Stimulated activated memory B cell treated with anti-CD40 and anti-IgM and Interleukin-4, amounts not matched to agents 10 μg/mL and 1 μg/mL and 100 μg/mL, for 72 hours (primary cell): ENCODE measurements at regions not wholly inside any gene's neighbourhood (a gene's known extent, or its start where the extent isn't known, plus 50 kb on each side); places are given as distances from the start of the nearest gene placed in this dataset.
"Not testable (repeated sequence)": the region's sequence is repeated elsewhere in the genome, so short reads cannot be mapped to it uniquely, and the experiment has no call there.

Experiments used
- ATAC-seq: fragments of 150-1000 bp; cut with Tn5 transposase; 2 replicates; pipeline ENCODE4 v1.10.0; 2021
- H3K27ac Mint-ChIP-seq: one replicate; pipeline ENCODE4 v1.8.0; 2022; ENCODE audit warnings: mild to moderate bottlenecking, mixed read lengths
- H3K27me3 Mint-ChIP-seq: one replicate; pipeline ENCODE4 v1.8.0; 2022; ENCODE audit warnings: mixed read lengths
- H3K36me3 Mint-ChIP-seq: one replicate; pipeline ENCODE4 v1.8.0; 2022; ENCODE audit warnings: mixed read lengths
- H3K4me1 Mint-ChIP-seq: one replicate; pipeline ENCODE4 v1.8.0; 2022; ENCODE audit warnings: mixed read lengths
- H3K4me3 Mint-ChIP-seq: one replicate; pipeline ENCODE4 v1.8.0; 2022; ENCODE audit warnings: mild to moderate bottlenecking, moderate library complexity, mixed read lengths
- H3K9me3 Mint-ChIP-seq: one replicate; pipeline ENCODE4 v1.8.0; 2022; ENCODE audit warnings: mixed read lengths

DNA sequence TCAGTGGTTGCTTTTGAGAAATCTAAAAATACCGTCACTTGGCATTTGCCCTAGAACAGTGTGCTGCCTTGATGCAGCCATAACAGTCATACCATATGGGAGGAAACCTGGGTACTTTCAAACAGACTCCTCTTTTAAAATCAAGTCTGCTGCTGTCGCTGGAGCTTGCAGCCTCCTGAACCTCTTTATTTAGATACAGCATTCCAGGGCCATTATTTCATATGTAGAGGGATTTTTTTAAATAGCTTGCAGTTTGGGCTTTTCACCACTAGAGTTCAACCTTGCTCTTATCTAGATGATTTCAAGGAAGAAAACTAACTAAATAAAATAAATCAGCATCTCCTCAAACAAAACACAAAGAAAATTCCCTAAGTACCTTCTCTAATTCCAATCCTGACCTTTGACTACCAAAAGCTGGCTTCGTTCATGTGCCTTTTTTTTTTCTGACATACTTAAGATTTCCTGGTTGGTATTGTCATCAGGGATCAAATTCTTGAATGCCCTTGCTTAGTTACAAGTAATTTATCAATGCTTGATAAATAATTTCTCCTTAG lies 111.6 kb downstream of the KBTBD8 start:
- no peak for ATAC-seq
- no peaks in the 10 kb centered on the region for H3K27me3 Mint-ChIP-seq
- H3K4me3 Mint-ChIP-seq = no peak overlapping the region
- peaks cover 6% of the 10 kb centered on the region for H3K4me1 Mint-ChIP-seq
- H3K9me3 Mint-ChIP-seq = no peaks in the 10 kb centered on the region
- no peak overlapping the region for H3K27ac Mint-ChIP-seq
- no peaks in the 10 kb centered on the region for H3K36me3 Mint-ChIP-seq

DNA sequence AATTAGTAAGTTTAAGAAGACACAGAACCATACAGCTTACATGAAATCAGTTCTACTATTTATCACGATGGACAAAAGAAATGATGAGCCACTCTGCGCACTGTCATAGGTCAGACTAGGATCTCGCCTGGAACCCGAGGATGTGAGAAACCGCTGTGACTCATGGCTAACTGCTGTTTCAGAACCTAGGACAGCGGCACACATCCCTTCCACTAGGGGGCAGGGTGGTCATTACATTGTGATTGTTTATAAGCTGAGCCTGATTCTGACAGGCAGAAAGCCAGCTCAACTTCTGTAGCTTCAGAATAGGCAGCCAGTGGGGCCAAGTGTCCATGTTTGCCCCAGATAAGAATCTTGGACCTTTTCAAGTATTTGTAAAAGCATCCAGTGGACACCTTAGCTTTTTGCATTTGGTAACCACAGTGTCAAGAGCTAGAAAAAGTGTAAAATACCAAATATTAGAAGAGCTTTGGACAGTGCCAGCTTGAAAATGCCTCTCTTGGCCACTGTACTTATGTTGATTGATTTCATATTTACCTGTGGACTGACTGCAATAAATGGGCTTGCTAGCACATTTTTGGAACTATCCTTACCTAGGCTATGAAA lies 115.8 kb downstream of the KBTBD8 start:
- Mint-ChIP-seq H3K27me3 (peaks cover 10% of the 10 kb centered on the region), H3K9me3 (no peaks in the 10 kb centered on the region), H3K4me3 (no peak overlapping the region), H3K36me3 (no peaks in the 10 kb centered on the region), H3K27ac (no peak overlapping the region), H3K4me1 (peaks cover 6% of the 10 kb centered on the region)
- ATAC-seq = peak; percentile 92

DNA sequence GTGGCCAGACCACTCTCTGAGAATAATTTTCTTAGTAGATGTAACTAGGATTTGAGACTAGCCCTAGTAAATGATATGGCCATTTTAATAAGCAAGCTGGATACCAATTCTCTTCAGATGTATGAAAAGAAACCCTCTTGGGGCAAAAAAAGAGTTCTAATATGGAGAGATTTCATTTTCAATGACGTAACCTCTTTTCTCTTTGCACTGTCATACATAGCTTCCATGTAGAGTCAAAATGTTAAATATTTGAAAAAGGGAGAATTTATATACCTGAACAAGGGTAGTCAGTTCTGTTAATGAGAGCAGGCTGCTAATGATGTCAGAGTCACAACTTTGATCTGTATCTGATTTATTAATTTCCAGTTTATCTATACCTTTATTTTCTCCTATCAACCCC lies 120.0 kb downstream of the KBTBD8 start:
- no peaks in the 10 kb centered on the region for H3K9me3 Mint-ChIP-seq
- H3K36me3 Mint-ChIP-seq = no peaks in the 10 kb centered on the region
- peaks cover 6% of the 10 kb centered on the region for H3K4me1 Mint-ChIP-seq
- H3K27ac Mint-ChIP-seq = no peak overlapping the region
- peaks cover 13% of the 10 kb centered on the region for H3K27me3 Mint-ChIP-seq
- ATAC-seq = no peak
- no peak overlapping the region for H3K4me3 Mint-ChIP-seq

DNA sequence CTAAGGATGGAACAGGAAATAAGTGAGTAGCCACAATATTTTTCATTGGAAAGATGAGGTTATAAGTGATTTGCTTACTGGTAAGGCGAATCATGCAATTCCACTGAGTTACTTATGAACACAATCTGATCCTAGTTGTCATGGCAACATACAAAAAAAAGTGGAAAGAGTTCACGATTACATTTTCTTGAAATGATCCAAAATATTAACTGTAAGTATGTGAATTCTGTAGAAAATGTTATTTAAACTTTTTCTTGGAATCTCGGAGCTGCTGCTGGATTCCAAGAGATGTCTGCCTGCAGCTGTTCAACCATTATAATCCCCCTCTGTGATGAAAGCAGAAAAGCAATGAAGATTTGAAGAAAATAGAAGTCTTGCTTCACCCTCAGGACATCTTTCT lies 120.5 kb downstream of the KBTBD8 start:
- H3K9me3 Mint-ChIP-seq = no peaks in the 10 kb centered on the region
- no peaks in the 10 kb centered on the region for H3K36me3 Mint-ChIP-seq
- no peak for ATAC-seq
- H3K27ac Mint-ChIP-seq = no peak overlapping the region
- no peak overlapping the region for H3K4me3 Mint-ChIP-seq
- peaks cover 3% of the 10 kb centered on the region for H3K4me1 Mint-ChIP-seq
- peaks cover 13% of the 10 kb centered on the region for H3K27me3 Mint-ChIP-seq

DNA sequence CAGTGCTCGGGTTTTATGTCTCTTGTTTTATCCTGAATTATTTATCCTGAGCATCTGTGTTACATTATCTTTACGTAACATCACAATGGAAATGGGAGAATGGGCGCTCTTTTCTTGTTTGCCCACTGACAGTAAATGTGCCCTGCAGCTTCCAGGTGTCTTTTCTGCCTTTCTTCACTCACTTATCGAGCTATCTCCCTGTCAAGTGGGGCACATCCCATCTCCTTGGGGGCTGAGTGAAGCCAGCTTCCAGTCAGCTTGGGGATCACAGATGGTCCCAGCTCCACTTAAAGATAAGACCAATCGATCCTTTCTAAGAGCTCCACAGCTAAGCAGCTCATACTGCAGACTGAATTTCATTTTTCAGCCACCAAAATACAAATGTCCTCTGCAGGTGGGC lies 125.8 kb downstream of the KBTBD8 start:
- peaks cover 2% of the 10 kb centered on the region for H3K9me3 Mint-ChIP-seq
- H3K4me1 Mint-ChIP-seq = no peaks in the 10 kb centered on the region
- H3K4me3 Mint-ChIP-seq = no peak overlapping the region
- no peaks in the 10 kb centered on the region for H3K36me3 Mint-ChIP-seq
- H3K27ac Mint-ChIP-seq = no peak overlapping the region
- no peak for ATAC-seq
- H3K27me3 Mint-ChIP-seq = peaks cover 3% of the 10 kb centered on the region

DNA sequence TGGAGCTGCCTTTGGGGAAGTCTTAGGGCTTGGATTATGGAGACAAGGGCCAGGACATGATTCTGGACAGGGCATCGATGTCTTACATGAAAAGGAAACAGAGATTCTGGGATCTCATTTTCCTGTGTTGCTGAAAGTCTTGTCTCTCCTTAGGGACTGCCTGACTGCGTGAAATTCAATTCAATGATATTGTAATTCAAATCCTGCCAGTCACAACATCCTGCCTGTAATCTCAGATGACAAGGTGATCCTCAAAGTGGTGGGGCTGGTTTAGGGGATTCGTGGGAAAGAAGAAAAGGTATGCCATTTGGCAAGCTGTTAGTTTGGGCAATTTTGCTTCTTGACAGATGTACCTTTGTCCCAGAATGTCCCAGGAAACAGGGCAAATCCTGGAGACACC lies 129.1 kb downstream of the KBTBD8 start:
- ATAC-seq = no peak
- Mint-ChIP-seq H3K27ac (no peak overlapping the region), H3K9me3 (peaks cover 2% of the 10 kb centered on the region), H3K36me3 (no peaks in the 10 kb centered on the region), H3K4me1 (no peaks in the 10 kb centered on the region), H3K27me3 (no peaks in the 10 kb centered on the region), H3K4me3 (no peak overlapping the region)

DNA sequence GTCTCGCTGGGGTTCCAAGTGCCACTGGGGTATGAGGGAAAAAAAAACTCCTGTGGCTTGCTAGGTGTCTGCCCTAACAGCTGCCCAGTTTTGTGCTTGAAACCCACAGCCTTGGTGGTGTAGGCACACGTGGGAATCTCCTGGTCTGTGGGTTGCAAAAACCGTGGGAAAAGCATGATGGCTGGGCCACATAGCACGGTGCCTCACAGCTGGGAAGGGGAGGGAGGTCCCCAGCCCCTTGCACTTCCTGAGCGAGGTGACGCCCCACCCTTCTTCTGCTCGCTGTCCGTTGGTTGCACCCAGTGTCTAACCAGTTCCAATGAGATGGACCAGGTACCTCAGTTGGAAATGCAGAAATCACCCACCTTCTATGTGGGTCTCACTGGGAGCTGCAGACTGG lies 144.3 kb downstream of the KBTBD8 start:
- peaks cover 27% of the 10 kb centered on the region for H3K27me3 Mint-ChIP-seq
- no peaks in the 10 kb centered on the region for H3K36me3 Mint-ChIP-seq
- peaks cover 12% of the 10 kb centered on the region for H3K9me3 Mint-ChIP-seq
- H3K27ac Mint-ChIP-seq = no peak overlapping the region
- H3K4me1 Mint-ChIP-seq = no peaks in the 10 kb centered on the region
- H3K4me3 Mint-ChIP-seq = no peak overlapping the region
- ATAC-seq = no peak

DNA sequence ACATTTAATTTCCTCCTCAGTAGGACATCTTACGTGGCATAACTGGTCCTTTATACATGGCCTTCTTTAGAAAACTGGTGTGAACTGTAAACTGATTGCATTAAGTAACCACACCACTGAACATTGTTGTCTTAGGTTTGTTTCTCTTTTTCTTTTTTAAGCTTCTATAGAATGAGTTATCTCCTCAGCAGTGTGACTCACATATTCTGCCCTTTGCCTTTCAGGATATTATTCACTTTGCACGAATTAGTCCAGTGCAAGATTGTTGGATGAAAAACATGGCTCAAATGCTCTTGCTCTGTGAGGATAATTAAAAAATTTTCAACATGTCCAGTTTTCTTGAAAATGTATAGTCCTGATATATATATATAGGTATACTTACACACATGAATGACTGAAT lies 147.6 kb downstream of the KBTBD8 start:
- peaks cover 40% of the 10 kb centered on the region for H3K27me3 Mint-ChIP-seq
- no peak for ATAC-seq
- no peaks in the 10 kb centered on the region for H3K4me1 Mint-ChIP-seq
- H3K36me3 Mint-ChIP-seq = no peaks in the 10 kb centered on the region
- no peak overlapping the region for H3K4me3 Mint-ChIP-seq
- no peak overlapping the region for H3K27ac Mint-ChIP-seq
- peaks cover 10% of the 10 kb centered on the region for H3K9me3 Mint-ChIP-seq

DNA sequence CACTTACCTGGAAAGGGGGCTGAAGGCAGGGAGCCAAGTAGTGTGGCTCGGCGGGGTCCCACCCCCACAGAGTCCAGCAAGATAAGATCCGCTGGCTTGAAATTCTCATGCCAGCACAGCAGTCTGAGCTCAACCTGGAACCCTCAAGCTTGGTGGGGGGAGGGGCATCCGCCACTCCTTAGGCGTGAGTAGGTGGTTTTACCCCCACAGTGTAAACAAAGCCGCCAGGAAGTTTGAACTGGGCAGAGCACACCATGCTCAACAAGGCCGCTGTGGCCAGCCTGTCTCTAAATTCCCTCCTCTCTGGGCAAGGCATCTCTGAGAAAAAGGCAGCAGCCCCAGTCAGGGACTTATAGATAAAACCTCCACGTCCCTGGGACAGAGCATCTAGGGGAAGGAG lies 156.3 kb downstream of the KBTBD8 start:
- H3K27ac Mint-ChIP-seq = no peak overlapping the region
- H3K9me3 Mint-ChIP-seq = peaks cover 30% of the 10 kb centered on the region
- no peak overlapping the region for H3K4me3 Mint-ChIP-seq
- H3K4me1 Mint-ChIP-seq = no peaks in the 10 kb centered on the region
- H3K36me3 Mint-ChIP-seq = no peaks in the 10 kb centered on the region
- no peak for ATAC-seq
- H3K27me3 Mint-ChIP-seq = peaks cover 12% of the 10 kb centered on the region

DNA sequence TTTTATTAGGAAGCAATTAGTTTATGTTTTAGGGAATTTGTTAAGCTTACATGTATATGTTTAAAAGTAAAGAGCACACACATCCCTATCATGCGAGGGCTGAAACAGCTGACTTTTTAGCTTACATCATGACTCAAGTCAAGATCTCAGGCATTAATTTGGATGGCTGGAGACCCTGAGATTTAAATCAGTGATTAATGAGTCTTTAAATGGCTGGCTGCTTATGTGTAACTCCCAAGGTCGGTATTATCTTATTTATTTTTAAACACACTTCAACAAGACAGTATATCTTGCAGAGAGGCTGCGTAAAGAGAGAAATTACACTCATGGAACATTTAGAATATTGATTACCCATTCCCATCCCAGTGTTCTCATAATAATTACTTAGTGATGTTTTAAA lies 169.4 kb downstream of the KBTBD8 start:
- no peak for ATAC-seq
- Mint-ChIP-seq H3K4me3 (no peak overlapping the region), H3K4me1 (no peaks in the 10 kb centered on the region), H3K36me3 (no peaks in the 10 kb centered on the region), H3K27me3 (no peaks in the 10 kb centered on the region), H3K9me3 (no peaks in the 10 kb centered on the region), H3K27ac (no peak overlapping the region)

DNA sequence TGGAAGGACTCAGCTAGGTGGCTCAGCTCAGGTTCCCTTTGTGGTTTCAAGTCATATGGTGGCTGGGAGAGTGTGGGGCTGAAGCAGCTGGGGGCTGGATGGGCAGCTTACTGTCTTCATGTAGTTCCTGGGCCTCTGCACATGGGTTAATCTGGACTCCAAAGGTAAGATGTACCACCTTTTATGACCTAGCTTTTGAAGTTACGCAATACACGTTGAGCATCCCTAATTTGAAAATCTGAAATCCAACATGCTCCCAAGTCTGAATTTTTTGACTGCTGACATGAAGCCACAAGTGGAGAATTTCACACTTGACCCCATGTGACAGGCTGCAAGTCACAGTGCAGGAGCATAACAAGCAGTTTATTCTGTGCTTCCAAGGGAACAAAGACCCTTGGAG lies 173.7 kb downstream of the KBTBD8 start:
- no peaks in the 10 kb centered on the region for H3K36me3 Mint-ChIP-seq
- H3K9me3 Mint-ChIP-seq = peaks cover 2% of the 10 kb centered on the region
- H3K27ac Mint-ChIP-seq = no peak overlapping the region
- no peaks in the 10 kb centered on the region for H3K27me3 Mint-ChIP-seq
- H3K4me1 Mint-ChIP-seq = no peaks in the 10 kb centered on the region
- ATAC-seq = no peak
- no peak overlapping the region for H3K4me3 Mint-ChIP-seq

DNA sequence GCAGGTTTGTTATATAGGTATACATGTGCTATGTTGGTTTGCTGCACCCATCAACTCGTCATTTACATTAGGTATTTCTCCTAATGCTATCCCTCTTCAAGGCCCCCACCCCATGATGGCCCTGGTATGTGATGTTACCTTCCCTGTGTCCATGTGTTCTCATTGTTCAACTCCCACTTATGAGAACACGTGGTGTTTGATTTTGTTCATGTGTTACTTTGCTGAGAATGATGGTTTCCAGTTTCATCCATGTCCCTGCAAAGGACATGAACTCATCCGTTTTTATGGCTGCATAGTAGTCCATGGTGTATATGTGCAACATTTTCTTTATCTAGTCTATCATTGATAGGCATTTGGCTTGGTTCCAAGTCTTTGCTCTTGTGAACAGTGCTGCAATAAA lies 175.0 kb downstream of the KBTBD8 start:
- not testable (repeated sequence) for H3K36me3 Mint-ChIP-seq, H3K4me3 Mint-ChIP-seq, ATAC-seq, H3K27ac Mint-ChIP-seq, H3K27me3 Mint-ChIP-seq, H3K4me1 Mint-ChIP-seq, H3K9me3 Mint-ChIP-seq

DNA sequence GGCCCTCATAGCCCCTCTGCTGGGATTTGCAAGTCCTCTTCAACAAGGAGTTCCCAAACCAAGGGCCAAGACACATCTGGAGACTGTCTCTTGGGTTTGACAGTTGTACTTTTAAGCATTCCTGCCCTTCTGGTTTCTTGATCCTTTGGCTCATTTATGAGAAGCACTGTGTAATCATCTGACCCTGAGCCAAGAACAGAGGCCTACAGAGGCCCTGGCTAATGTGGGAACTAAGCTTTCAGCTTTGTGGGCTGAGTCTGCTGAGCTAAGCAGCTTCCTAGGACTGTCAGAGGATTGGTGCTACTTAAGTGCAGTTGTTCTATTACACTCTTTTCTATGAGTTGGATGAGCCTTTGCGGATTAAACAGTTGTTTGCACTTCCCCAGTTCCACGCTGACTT lies 178.3 kb downstream of the KBTBD8 start:
- H3K4me1 Mint-ChIP-seq = no peaks in the 10 kb centered on the region
- no peak overlapping the region for H3K4me3 Mint-ChIP-seq
- H3K27ac Mint-ChIP-seq = no peak overlapping the region
- H3K9me3 Mint-ChIP-seq = peaks cover 4% of the 10 kb centered on the region
- no peaks in the 10 kb centered on the region for H3K36me3 Mint-ChIP-seq
- ATAC-seq = no peak
- H3K27me3 Mint-ChIP-seq = no peaks in the 10 kb centered on the region

DNA sequence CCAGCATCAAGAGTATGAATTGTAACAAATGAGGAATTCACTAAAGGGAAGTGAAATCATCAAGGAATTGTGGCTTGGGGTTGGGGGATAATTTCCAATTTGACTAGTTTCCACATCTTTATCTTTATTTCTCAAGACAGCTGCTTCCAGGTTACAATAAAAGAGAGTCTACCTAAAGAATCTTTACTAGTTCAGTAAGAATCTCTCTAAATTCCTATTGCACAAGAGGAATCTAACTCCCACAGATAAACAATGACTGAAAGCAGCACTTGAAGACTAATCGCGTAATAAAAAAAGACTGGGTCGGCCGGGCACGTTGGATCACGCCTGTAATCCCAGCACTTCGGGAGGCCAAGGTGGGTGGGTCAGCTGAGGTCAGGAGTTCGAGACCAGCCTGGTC lies 194.4 kb downstream of the KBTBD8 start:
- Mint-ChIP-seq H3K4me1 (no peaks in the 10 kb centered on the region), H3K27me3 (no peaks in the 10 kb centered on the region), H3K9me3 (peaks cover 4% of the 10 kb centered on the region), H3K36me3 (no peaks in the 10 kb centered on the region), H3K27ac (no peak overlapping the region), H3K4me3 (no peak overlapping the region)
- ATAC-seq = no peak

DNA sequence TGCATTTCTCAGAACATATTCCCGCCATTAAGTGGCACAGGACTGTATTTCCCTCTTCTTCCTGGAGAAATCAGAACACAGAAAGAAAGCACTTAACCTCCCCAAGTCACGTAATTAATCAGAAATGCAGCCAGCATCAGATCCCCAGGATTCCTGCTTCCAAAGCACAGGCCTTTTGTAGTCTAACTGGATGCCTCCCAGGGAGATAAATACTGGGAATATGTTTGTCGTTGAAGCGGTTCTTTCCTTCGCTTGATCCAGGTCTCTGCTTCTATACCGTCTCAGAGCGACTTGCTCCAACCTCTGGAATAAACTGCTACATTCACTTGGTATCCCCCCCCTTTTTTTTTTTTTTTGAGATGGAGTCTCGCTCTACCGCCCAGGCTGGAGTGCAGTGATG lies 198.6 kb downstream of the KBTBD8 start:
- ATAC-seq = no peak
- Mint-ChIP-seq H3K27ac (no peak overlapping the region), H3K4me1 (no peaks in the 10 kb centered on the region), H3K9me3 (no peaks in the 10 kb centered on the region), H3K4me3 (no peak overlapping the region), H3K36me3 (no peaks in the 10 kb centered on the region), H3K27me3 (no peaks in the 10 kb centered on the region)

DNA sequence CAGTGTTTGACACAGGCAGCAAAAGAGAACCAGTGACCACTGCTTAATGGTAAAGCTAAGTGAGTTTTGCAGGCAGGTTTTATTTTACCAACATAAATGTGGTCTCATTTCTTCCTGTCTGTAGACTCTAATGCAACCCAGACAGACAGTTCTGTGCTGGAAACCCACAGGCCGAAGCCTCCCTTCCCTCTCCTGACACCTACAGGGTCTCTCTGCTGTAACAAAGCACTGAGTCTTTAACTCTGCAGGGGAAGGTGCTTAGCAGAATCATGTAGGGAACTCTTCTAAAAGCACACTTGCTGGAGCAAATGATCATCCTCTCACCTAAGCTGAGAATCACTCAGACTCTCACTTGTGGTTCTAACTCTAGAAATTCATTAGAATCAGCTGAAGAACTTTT lies 200.3 kb downstream of the KBTBD8 start:
- Mint-ChIP-seq H3K27me3 (no peaks in the 10 kb centered on the region), H3K4me1 (peaks cover 8% of the 10 kb centered on the region), H3K36me3 (no peaks in the 10 kb centered on the region), H3K27ac (no peak overlapping the region), H3K4me3 (no peak overlapping the region), H3K9me3 (no peaks in the 10 kb centered on the region)
- ATAC-seq = no peak

DNA sequence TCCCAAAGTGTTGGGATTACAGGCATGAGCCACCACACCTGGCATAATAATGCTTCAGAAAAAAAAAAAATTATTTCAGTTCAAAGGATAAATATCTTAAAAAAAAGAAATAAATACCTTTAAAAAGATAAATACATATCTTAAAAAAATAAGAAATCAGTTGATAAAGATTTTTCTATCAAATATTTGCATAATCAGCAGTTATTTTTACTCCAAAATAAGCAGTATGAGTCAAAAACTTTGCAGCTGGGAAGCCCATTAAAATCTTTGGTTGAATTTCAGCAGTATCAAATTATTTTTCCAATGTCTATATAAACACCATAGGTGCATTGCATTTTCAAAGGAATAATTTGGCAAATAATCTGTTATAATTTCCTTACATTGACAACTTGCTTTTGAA lies 202.5 kb downstream of the KBTBD8 start:
- no peak for ATAC-seq
- Mint-ChIP-seq H3K4me3 (no peak overlapping the region), H3K36me3 (no peaks in the 10 kb centered on the region), H3K27ac (no peak overlapping the region), H3K4me1 (peaks cover 14% of the 10 kb centered on the region), H3K9me3 (no peaks in the 10 kb centered on the region), H3K27me3 (no peaks in the 10 kb centered on the region)
